GM13976 (cell line): ENCODE measurements at regions not wholly inside any gene's neighbourhood (a gene's known extent, or its start where the extent isn't known, plus 50 kb on each side); places are given as distances from the start of the nearest gene placed in this dataset.

Source experiments
- DNase-seq: peaks from one replicate; pipeline ENCODE4 v3.0.0; 2012; ENCODE audit warnings: low spot score
- in situ Hi-C: fragments of 300-500 bp; cut with MboI; formaldehyde crosslinking; loops from one replicate; pipeline ENCODE4 v1.12.0; 2022; ENCODE audit warnings: low sequenced_read_pairs, mixed read lengths, inconsistent platforms; ENCODE audit not compliant: unreplicated experiment
- TF ChIP-seq, protein P1 (sequence below): IDR thresholded peaks from 2 replicates; pipeline ENCODE4 v1.5.1; 2012; ENCODE audit warnings: borderline replicate concordance, mild to moderate bottlenecking; ENCODE audit not compliant: insufficient read depth; ENCODE audit errors: extremely low read depth, missing control alignments, control extremely low read depth

GRCh38 chr10:123240776-123241175 lies 86.6 kb downstream of the BUB3 start:
- in situ Hi-C loops: no loop called here
- TF ChIP-seq, protein P1, sequence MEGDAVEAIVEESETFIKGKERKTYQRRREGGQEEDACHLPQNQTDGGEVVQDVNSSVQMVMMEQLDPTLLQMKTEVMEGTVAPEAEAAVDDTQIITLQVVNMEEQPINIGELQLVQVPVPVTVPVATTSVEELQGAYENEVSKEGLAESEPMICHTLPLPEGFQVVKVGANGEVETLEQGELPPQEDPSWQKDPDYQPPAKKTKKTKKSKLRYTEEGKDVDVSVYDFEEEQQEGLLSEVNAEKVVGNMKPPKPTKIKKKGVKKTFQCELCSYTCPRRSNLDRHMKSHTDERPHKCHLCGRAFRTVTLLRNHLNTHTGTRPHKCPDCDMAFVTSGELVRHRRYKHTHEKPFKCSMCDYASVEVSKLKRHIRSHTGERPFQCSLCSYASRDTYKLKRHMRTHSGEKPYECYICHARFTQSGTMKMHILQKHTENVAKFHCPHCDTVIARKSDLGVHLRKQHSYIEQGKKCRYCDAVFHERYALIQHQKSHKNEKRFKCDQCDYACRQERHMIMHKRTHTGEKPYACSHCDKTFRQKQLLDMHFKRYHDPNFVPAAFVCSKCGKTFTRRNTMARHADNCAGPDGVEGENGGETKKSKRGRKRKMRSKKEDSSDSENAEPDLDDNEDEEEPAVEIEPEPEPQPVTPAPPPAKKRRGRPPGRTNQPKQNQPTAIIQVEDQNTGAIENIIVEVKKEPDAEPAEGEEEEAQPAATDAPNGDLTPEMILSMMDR: no peak

GRCh38 chr10:123241391-123242141 lies 87.4 kb downstream of the BUB3 start:
- peak; percentile 30 for DNase-seq
- in situ Hi-C loops: no loop called here
- TF ChIP-seq, protein P1: no peak

More at GRCh38 chr10:123240776-123241175, 86.6 kb downstream of the BUB3 start:
- no peak for DNase-seq

- in situ Hi-C loops: no loop called here
- no peak for DNase-seq
- TF ChIP-seq, protein P1: no peak
Measured at GRCh38 chr10:123244747-123245146, 90.5 kb downstream of the BUB3 start.

- TF ChIP-seq, protein P1: no peak
- no peak for DNase-seq
- in situ Hi-C loops: no loop called here
Measured at GRCh38 chr10:123245264-123245663, 91.1 kb downstream of the BUB3 start.

DNA sequence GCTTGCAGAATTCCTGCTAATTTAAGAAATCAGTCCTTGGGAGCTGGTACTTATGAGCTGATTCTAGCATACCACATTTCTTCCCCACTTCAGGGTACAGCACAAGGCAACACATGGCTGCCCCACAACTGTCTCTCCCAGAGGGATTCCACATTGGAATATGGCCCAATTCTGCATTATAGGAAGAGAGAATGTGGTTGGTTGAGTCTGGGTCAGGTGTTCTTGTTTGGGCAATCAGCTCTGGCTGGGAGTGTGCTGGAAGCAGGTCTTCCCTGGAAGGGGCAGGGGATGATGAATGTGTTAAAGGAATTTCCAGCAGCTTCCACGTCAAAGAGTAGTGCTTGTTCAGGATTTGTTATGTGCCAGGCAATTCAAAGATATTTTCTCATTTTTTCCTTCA lies 95.7 kb downstream of the BUB3 start:
- in situ Hi-C loops: no loop called here
- DNase-seq: no peak
- TF ChIP-seq, protein P1: no peak

DNA sequence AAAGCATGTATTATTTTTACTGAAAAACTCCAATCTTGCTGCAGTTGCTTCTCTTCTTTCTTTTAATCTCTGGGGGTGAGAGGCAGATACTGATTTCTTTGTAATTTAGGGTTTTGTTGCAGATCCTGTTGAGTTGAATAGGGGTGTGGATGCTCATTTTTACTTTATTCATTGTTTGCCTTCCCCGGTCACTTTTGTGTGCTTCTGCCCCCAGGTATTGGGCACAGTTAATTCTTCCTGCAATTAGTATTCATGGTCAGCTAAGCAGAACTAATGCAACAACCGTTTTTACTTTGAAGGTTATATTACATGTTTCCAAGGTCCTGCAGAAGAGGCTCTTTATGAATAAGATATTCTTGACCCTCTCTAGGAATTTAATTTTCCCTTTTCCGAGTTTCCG lies 96.4 kb downstream of the BUB3 start:
- TF ChIP-seq, protein P1: no peak
- in situ Hi-C loops: no loop called here
- DNase-seq: no peak
